ENCODE measurements at regions not wholly inside any gene's neighbourhood (a gene's known extent, or its start where the extent isn't known, plus 50 kb on each side); places are given as distances from the start of the nearest gene placed in this dataset.

DNA sequence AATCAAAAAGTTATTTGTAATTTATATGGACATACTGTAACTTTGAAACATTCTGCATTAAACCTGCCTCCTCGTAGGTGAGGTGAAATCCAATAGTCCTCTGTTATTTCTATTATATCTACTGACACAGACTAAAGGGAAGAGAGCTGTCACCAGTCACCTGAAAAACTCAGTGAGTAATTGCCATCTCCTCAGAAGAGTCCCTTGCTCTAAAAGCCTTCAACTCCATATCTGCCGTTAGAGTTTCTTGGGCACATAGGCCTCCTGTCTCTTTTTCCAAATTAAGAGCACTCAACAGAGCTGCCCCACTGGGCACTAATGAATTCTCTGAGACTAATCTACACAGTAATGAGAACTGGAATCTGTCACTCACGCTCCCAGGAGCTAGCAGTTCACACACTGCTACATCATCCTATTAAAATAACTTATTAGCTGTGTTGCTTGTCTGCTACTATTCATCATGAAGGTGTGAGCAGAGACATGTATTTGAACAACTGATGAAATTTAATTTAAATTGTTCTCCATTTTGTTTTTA, 67.3 kb upstream of the VCAN start:
- POLR2A ChIA-PET (ENCODE audit: low non-redundant PET): no interaction called here
- no peaks in the 10 kb centered on the region for H3K4me1 ChIP-seq (ENCODE audit: insufficient read depth, low read length, poor library complexity, severe bottlenecking)
- H3K36me3 ChIP-seq (ENCODE audit: insufficient read depth, low read length, poor library complexity, severe bottlenecking): no peaks in the 10 kb centered on the region
- H3K27ac ChIP-seq (ENCODE audit: low read depth, low read length, poor library complexity, severe bottlenecking): no peak overlapping the region
- TF ChIP-seq, protein P1, sequence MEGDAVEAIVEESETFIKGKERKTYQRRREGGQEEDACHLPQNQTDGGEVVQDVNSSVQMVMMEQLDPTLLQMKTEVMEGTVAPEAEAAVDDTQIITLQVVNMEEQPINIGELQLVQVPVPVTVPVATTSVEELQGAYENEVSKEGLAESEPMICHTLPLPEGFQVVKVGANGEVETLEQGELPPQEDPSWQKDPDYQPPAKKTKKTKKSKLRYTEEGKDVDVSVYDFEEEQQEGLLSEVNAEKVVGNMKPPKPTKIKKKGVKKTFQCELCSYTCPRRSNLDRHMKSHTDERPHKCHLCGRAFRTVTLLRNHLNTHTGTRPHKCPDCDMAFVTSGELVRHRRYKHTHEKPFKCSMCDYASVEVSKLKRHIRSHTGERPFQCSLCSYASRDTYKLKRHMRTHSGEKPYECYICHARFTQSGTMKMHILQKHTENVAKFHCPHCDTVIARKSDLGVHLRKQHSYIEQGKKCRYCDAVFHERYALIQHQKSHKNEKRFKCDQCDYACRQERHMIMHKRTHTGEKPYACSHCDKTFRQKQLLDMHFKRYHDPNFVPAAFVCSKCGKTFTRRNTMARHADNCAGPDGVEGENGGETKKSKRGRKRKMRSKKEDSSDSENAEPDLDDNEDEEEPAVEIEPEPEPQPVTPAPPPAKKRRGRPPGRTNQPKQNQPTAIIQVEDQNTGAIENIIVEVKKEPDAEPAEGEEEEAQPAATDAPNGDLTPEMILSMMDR (conservative IDR thresholded peaks at IDR 0.05; ENCODE audit: low read depth, low read length): no peak
- no peak for TF ChIP-seq EZH2 (IDR thresholded peaks at IDR 0.05; ENCODE audit: borderline replicate concordance, low read depth, low read length, poor library complexity, severe bottlenecking)
- intact Hi-C loops (cut with micrococcal nuclease; ENCODE audit: unreplicated experiment): no loop called here
- no peak for DNase-seq (ENCODE audit: low spot score)
- no peaks in the 10 kb centered on the region for H3K9me3 ChIP-seq (ENCODE audit: low read depth, low read length, poor library complexity, severe bottlenecking)
- H3K4me3 ChIP-seq (ENCODE audit: low read depth, low read length, poor library complexity, severe bottlenecking): no peak overlapping the region
- BruUV-seq (replicated peaks): no TSS peak
- CTCF ChIA-PET: no interaction called here
- no peaks in the 10 kb centered on the region for H3K27me3 ChIP-seq (replicated peaks; ENCODE audit: insufficient read depth, low read depth, low read length, poor library complexity)

DNA sequence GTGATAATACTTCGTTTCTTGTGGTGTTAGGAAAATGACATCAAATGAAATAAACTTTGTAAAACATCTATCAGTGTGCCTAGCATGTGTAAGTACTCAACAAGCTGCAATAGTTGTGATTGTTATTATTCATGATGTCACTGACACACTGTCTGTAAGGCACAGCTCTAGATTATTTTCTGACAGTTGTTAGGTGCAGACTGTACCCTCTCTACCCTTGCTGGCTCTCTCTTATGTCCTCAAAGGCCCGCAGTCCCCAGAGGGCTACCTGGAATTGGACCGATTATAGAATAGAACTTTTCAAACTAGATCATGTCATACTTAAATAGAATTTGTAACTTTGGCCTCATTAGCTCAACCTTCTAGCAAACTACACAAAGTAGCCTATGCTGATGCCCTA, 65.9 kb upstream of the VCAN start:
- no peaks in the 10 kb centered on the region for H3K36me3 ChIP-seq (ENCODE audit: insufficient read depth, low read length, poor library complexity, severe bottlenecking)
- no peak overlapping the region for H3K4me3 ChIP-seq (ENCODE audit: low read depth, low read length, poor library complexity, severe bottlenecking)
- H3K9me3 ChIP-seq (ENCODE audit: low read depth, low read length, poor library complexity, severe bottlenecking): no peaks in the 10 kb centered on the region
- no peak overlapping the region for H3K27ac ChIP-seq (ENCODE audit: low read depth, low read length, poor library complexity, severe bottlenecking)
- no TSS peak for BruUV-seq (replicated peaks)
- no peaks in the 10 kb centered on the region for H3K4me1 ChIP-seq (ENCODE audit: insufficient read depth, low read length, poor library complexity, severe bottlenecking)
- CTCF ChIA-PET: no interaction called here
- no peak for TF ChIP-seq EZH2 (IDR thresholded peaks at IDR 0.05; ENCODE audit: borderline replicate concordance, low read depth, low read length, poor library complexity, severe bottlenecking)
- TF ChIP-seq, protein P1 (conservative IDR thresholded peaks at IDR 0.05; ENCODE audit: low read depth, low read length): no peak
- H3K27me3 ChIP-seq (replicated peaks; ENCODE audit: insufficient read depth, low read depth, low read length, poor library complexity): no peaks in the 10 kb centered on the region
- POLR2A ChIA-PET (ENCODE audit: low non-redundant PET): no interaction called here
- DNase-seq (ENCODE audit: low spot score): no peak
- intact Hi-C loops (cut with micrococcal nuclease; ENCODE audit: unreplicated experiment): no loop called here

DNA sequence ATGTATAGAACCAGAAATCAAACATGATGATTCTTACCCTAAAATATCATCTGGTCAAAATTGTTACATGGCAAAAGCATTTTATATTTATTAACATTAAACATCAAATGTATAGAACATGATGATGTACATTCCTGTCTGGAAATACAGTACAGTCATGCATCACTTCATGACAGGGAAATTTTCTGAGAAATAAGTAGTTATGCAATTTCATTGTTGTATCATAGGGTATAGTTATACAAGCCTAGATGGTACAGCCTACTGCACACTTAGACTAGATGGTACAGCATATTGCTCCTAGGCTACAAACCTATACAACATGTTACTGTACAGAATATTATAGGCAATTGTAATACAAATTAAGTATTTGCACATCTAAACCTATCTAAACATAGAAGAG, 64.6 kb upstream of the VCAN start:
- POLR2A ChIA-PET (ENCODE audit: low non-redundant PET): no interaction called here
- intact Hi-C loops (cut with micrococcal nuclease; ENCODE audit: unreplicated experiment): no loop called here
- no peaks in the 10 kb centered on the region for H3K4me1 ChIP-seq (ENCODE audit: insufficient read depth, low read length, poor library complexity, severe bottlenecking)

More for the DNA sequence above, 64.6 kb upstream of the VCAN start:
- BruUV-seq (replicated peaks): no TSS peak
- CTCF ChIA-PET: no interaction called here
- DNase-seq (ENCODE audit: low spot score): no peak
- Histone ChIP-seq H3K27me3 (replicated peaks; ENCODE audit: insufficient read depth, low read depth, low read length, poor library complexity) (no peaks in the 10 kb centered on the region), H3K27ac (ENCODE audit: low read depth, low read length, poor library complexity, severe bottlenecking) (no peak overlapping the region), H3K9me3 (ENCODE audit: low read depth, low read length, poor library complexity, severe bottlenecking) (no peaks in the 10 kb centered on the region), H3K36me3 (ENCODE audit: insufficient read depth, low read length, poor library complexity, severe bottlenecking) (no peaks in the 10 kb centered on the region), H3K4me3 (ENCODE audit: low read depth, low read length, poor library complexity, severe bottlenecking) (no peak overlapping the region)
- TF ChIP-seq EZH2 (IDR thresholded peaks at IDR 0.05; ENCODE audit: borderline replicate concordance, low read depth, low read length, poor library complexity, severe bottlenecking): no peak
- TF ChIP-seq, protein P1 (conservative IDR thresholded peaks at IDR 0.05; ENCODE audit: low read depth, low read length): no peak
